ENCODE measurements at regions not wholly inside any gene's neighbourhood (a gene's known extent, or its start where the extent isn't known, plus 50 kb on each side); places are given as distances from the start of the nearest gene placed in this dataset.

- Histone ChIP-seq H3K4me1 (ENCODE audit: insufficient read depth, low read length) (no peaks in the 10 kb centered on the region), H3K9ac (ENCODE audit: low read length) (no peak overlapping the region), H3K4me3 (ENCODE audit: low read depth in 1 of 2, low read length in 2 of 2) (no peak overlapping the region), H3K36me3 (ENCODE audit: insufficient read depth, low read length) (no peaks in the 10 kb centered on the region), H3K27ac (ENCODE audit: low read depth, low read length) (no peak overlapping the region), H3K9me3 (ENCODE audit: low read length) (no peaks in the 10 kb centered on the region), H3K27me3 (ENCODE audit: control insufficient read depth in 1 of 2, insufficient read depth in 2 of 2, low read length in 2 of 2) (no peaks in the 10 kb centered on the region)
Measured at GRCh38 chr2:143955401-143956065, 564.4 kb downstream of the ZEB2 start.

GRCh38 chr2:143954844-143955243 lies 565.1 kb downstream of the ZEB2 start:
- H3K27me3 ChIP-seq (ENCODE audit: control insufficient read depth in 1 of 2, insufficient read depth in 2 of 2, low read length in 2 of 2): no peaks in the 10 kb centered on the region
- no peak overlapping the region for H3K9ac ChIP-seq (ENCODE audit: low read length)
- H3K4me3 ChIP-seq (ENCODE audit: low read depth in 1 of 2, low read length in 2 of 2): no peak overlapping the region
- no peaks in the 10 kb centered on the region for H3K36me3 ChIP-seq (ENCODE audit: insufficient read depth, low read length)
- H3K27ac ChIP-seq (ENCODE audit: low read depth, low read length): no peak overlapping the region
- no peaks in the 10 kb centered on the region for H3K9me3 ChIP-seq (ENCODE audit: low read length)
- H3K4me1 ChIP-seq (ENCODE audit: insufficient read depth, low read length): no peaks in the 10 kb centered on the region

GRCh38 chr2:143954186-143954585 lies 565.7 kb downstream of the ZEB2 start:
- Histone ChIP-seq H3K9me3 (ENCODE audit: low read length) (no peaks in the 10 kb centered on the region), H3K27me3 (ENCODE audit: control insufficient read depth in 1 of 2, insufficient read depth in 2 of 2, low read length in 2 of 2) (no peaks in the 10 kb centered on the region), H3K27ac (ENCODE audit: low read depth, low read length) (no peak overlapping the region), H3K36me3 (ENCODE audit: insufficient read depth, low read length) (no peaks in the 10 kb centered on the region), H3K4me3 (ENCODE audit: low read depth in 1 of 2, low read length in 2 of 2) (no peak overlapping the region), H3K4me1 (ENCODE audit: insufficient read depth, low read length) (no peaks in the 10 kb centered on the region), H3K9ac (ENCODE audit: low read length) (no peak overlapping the region)

- Histone ChIP-seq H3K9me3 (ENCODE audit: low read length) (no peaks in the 10 kb centered on the region), H3K27me3 (ENCODE audit: control insufficient read depth in 1 of 2, insufficient read depth in 2 of 2, low read length in 2 of 2) (no peaks in the 10 kb centered on the region), H3K9ac (ENCODE audit: low read length) (no peak overlapping the region), H3K4me3 (ENCODE audit: low read depth in 1 of 2, low read length in 2 of 2) (no peak overlapping the region), H3K27ac (ENCODE audit: low read depth, low read length) (no peak overlapping the region), H3K36me3 (ENCODE audit: insufficient read depth, low read length) (no peaks in the 10 kb centered on the region), H3K4me1 (ENCODE audit: insufficient read depth, low read length) (no peaks in the 10 kb centered on the region)
Measured at GRCh38 chr2:143953451-143954030, 566.4 kb downstream of the ZEB2 start.

- Histone ChIP-seq H3K27me3 (ENCODE audit: control insufficient read depth in 1 of 2, insufficient read depth in 2 of 2, low read length in 2 of 2) (no peaks in the 10 kb centered on the region), H3K36me3 (ENCODE audit: insufficient read depth, low read length) (no peaks in the 10 kb centered on the region), H3K4me1 (ENCODE audit: insufficient read depth, low read length) (no peaks in the 10 kb centered on the region), H3K27ac (ENCODE audit: low read depth, low read length) (no peak overlapping the region), H3K9ac (ENCODE audit: low read length) (no peak overlapping the region), H3K4me3 (ENCODE audit: low read depth in 1 of 2, low read length in 2 of 2) (no peak overlapping the region), H3K9me3 (ENCODE audit: low read length) (no peaks in the 10 kb centered on the region)
Measured at GRCh38 chr2:143952536-143952935, 567.4 kb downstream of the ZEB2 start.

GRCh38 chr2:143950704-143951103 lies 569.2 kb downstream of the ZEB2 start:
- no peak overlapping the region for H3K9ac ChIP-seq (ENCODE audit: low read length)

GRCh38 chr2:143949121-143949848 lies 570.6 kb downstream of the ZEB2 start:
- H3K27me3 ChIP-seq (ENCODE audit: control insufficient read depth in 1 of 2, insufficient read depth in 2 of 2, low read length in 2 of 2): no peaks in the 10 kb centered on the region
- no peak overlapping the region for H3K9ac ChIP-seq (ENCODE audit: low read length)
- no peak overlapping the region for H3K27ac ChIP-seq (ENCODE audit: low read depth, low read length)
- H3K4me3 ChIP-seq (ENCODE audit: low read depth in 1 of 2, low read length in 2 of 2): no peak overlapping the region
- no peaks in the 10 kb centered on the region for H3K4me1 ChIP-seq (ENCODE audit: insufficient read depth, low read length)
- H3K9me3 ChIP-seq (ENCODE audit: low read length): no peaks in the 10 kb centered on the region
- H3K36me3 ChIP-seq (ENCODE audit: insufficient read depth, low read length): no peaks in the 10 kb centered on the region

More at GRCh38 chr2:143950704-143951103, 569.2 kb downstream of the ZEB2 start:
- Histone ChIP-seq H3K4me1 (ENCODE audit: insufficient read depth, low read length) (no peaks in the 10 kb centered on the region), H3K27me3 (ENCODE audit: control insufficient read depth in 1 of 2, insufficient read depth in 2 of 2, low read length in 2 of 2) (no peaks in the 10 kb centered on the region), H3K4me3 (ENCODE audit: low read depth in 1 of 2, low read length in 2 of 2) (no peak overlapping the region), H3K9me3 (ENCODE audit: low read length) (no peaks in the 10 kb centered on the region), H3K36me3 (ENCODE audit: insufficient read depth, low read length) (no peaks in the 10 kb centered on the region), H3K27ac (ENCODE audit: low read depth, low read length) (no peak overlapping the region)

- H3K27ac ChIP-seq (ENCODE audit: low read depth, low read length): no peak overlapping the region
- H3K9ac ChIP-seq (ENCODE audit: low read length): no peak overlapping the region
- H3K27me3 ChIP-seq (ENCODE audit: control insufficient read depth in 1 of 2, insufficient read depth in 2 of 2, low read length in 2 of 2): no peaks in the 10 kb centered on the region
- no peaks in the 10 kb centered on the region for H3K9me3 ChIP-seq (ENCODE audit: low read length)
- no peak overlapping the region for H3K4me3 ChIP-seq (ENCODE audit: low read depth in 1 of 2, low read length in 2 of 2)
- H3K4me1 ChIP-seq (ENCODE audit: insufficient read depth, low read length): no peaks in the 10 kb centered on the region
- H3K36me3 ChIP-seq (ENCODE audit: insufficient read depth, low read length): no peaks in the 10 kb centered on the region
Measured at GRCh38 chr2:143948710-143949109, 571.2 kb downstream of the ZEB2 start.

- no peaks in the 10 kb centered on the region for H3K4me1 ChIP-seq (ENCODE audit: insufficient read depth, low read length)
- H3K9ac ChIP-seq (ENCODE audit: low read length): no peak overlapping the region
- no peak overlapping the region for H3K4me3 ChIP-seq (ENCODE audit: low read depth in 1 of 2, low read length in 2 of 2)
- H3K36me3 ChIP-seq (ENCODE audit: insufficient read depth, low read length): no peaks in the 10 kb centered on the region
- H3K27me3 ChIP-seq (ENCODE audit: control insufficient read depth in 1 of 2, insufficient read depth in 2 of 2, low read length in 2 of 2): no peaks in the 10 kb centered on the region
- H3K27ac ChIP-seq (ENCODE audit: low read depth, low read length): no peak overlapping the region
- H3K9me3 ChIP-seq (ENCODE audit: low read length): no peaks in the 10 kb centered on the region
Measured at GRCh38 chr2:143946436-143947391, 573.2 kb downstream of the ZEB2 start.

- no peaks in the 10 kb centered on the region for H3K9me3 ChIP-seq (ENCODE audit: low read length)
- no peak overlapping the region for H3K27ac ChIP-seq (ENCODE audit: low read depth, low read length)
- no peaks in the 10 kb centered on the region for H3K4me1 ChIP-seq (ENCODE audit: insufficient read depth, low read length)
- no peak overlapping the region for H3K4me3 ChIP-seq (ENCODE audit: low read depth in 1 of 2, low read length in 2 of 2)
- no peak overlapping the region for H3K9ac ChIP-seq (ENCODE audit: low read length)
- H3K36me3 ChIP-seq (ENCODE audit: insufficient read depth, low read length): no peaks in the 10 kb centered on the region
- H3K27me3 ChIP-seq (ENCODE audit: control insufficient read depth in 1 of 2, insufficient read depth in 2 of 2, low read length in 2 of 2): peaks cover 0 to 2% of the 10 kb centered on the region in 2 donors
Measured at GRCh38 chr2:143942486-143942885, 577.4 kb downstream of the ZEB2 start.

GRCh38 chr2:143940720-143941119 lies 579.2 kb downstream of the ZEB2 start:
- no peak overlapping the region for H3K4me3 ChIP-seq (ENCODE audit: low read depth in 1 of 2, low read length in 2 of 2)
- peaks cover 0 to 14% of the 10 kb centered on the region in 2 donors for H3K27me3 ChIP-seq (ENCODE audit: control insufficient read depth in 1 of 2, insufficient read depth in 2 of 2, low read length in 2 of 2)
- H3K9ac ChIP-seq (ENCODE audit: low read length): no peak overlapping the region
- H3K27ac ChIP-seq (ENCODE audit: low read depth, low read length): no peak overlapping the region
- H3K4me1 ChIP-seq (ENCODE audit: insufficient read depth, low read length): no peaks in the 10 kb centered on the region
- H3K9me3 ChIP-seq (ENCODE audit: low read length): no peaks in the 10 kb centered on the region
- H3K36me3 ChIP-seq (ENCODE audit: insufficient read depth, low read length): no peaks in the 10 kb centered on the region

Measured in muscle layer of colon (tissue), 2 donors.